NCI-H2227 (cell line): ENCODE measurements at regions not wholly inside any gene's neighbourhood (a gene's known extent, or its start where the extent isn't known, plus 50 kb on each side); places are given as distances from the start of the nearest gene placed in this dataset.

Source experiments
- DNase-seq: peaks from one replicate; lab custom pipeline; 2025; ENCODE audit not compliant: unreplicated experiment; lab: John Stamatoyannopoulos, UW

DNA sequence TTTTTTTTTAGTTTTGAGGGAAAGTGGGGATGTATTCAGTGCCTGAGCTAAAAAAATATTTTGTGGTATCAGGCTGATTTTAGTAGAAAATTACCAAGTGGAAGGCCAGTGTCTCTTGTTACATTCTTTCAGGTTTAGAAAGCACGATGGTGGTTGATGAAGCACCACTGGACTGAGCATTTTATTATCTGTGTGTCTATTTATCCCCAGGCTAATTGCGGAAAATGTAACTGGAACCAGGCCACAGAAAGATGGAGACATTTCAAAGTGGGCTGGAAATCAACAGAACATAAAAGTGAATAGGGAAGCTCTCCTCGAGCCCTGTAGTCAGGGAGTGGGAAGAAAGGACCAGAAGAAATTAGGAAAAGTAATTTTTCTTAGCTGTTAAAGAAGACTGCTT, 261.0 kb downstream of the STK31 start:
- DNase-seq: no peak

DNA sequence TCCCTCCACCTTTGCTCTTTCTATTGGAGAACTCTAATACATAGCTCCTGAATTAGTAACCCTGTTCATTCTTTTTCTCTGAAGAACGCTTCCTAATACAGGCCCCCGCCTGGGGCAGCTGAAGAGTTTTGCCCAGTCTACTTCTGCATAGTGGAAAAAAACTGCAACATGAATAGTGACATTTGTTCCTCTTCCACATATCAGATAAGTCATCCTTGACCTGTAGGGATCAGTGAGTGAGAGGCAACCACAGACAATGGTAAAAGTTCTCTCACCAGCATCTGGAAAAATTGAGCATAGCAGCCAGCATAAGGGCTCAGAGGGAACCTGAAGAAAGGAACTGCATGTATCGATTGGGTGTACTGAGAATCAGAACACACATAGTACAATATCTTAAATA, 262.0 kb downstream of the STK31 start:
- DNase-seq: no peak

- DNase-seq: no peak
Measured at GRCh38 chr7:23973264-23973663, 263.2 kb downstream of the STK31 start.

DNA sequence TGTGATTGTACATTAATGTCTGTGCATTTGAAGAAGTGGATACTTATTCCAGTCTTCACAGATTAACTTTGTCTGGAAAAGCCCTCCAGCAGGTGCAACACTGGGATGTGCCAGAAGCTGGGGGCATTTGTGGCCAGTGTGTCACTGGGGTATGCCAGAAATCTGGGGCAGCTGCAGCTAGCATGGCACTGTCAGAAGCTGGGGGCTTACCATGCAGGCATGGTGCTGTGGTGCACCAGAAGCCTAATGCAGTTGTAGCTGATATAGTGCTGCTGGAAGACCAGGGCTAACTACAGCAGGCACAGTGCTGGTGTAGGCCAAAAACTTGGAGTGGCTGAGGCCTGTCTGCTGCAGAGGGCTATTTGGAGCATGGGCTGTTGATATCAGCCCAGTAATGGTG, 270.1 kb downstream of the STK31 start:
- DNase-seq: no peak

- DNase-seq: no peak
Measured at GRCh38 chr7:23981314-23981713, 271.3 kb downstream of the STK31 start.

DNA sequence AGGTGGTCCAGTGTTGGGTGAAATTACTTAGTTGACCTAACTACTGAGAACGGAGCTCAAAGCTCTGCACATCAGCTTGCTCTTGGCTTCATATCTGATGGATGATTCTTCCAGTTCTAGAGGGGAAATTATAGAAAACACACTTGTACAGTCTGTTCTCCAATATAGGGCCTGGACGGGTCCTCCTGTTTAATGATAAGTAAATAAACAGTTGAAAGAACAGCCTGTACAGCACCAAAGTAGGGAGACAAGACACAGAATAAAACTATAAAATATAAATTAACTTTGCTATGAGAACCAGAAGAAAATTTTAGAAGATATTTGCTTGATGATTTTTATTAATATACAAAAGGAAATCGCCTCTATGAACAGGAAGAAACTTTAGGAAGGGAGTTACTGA, 271.7 kb downstream of the STK31 start:
- DNase-seq: no peak

DNA sequence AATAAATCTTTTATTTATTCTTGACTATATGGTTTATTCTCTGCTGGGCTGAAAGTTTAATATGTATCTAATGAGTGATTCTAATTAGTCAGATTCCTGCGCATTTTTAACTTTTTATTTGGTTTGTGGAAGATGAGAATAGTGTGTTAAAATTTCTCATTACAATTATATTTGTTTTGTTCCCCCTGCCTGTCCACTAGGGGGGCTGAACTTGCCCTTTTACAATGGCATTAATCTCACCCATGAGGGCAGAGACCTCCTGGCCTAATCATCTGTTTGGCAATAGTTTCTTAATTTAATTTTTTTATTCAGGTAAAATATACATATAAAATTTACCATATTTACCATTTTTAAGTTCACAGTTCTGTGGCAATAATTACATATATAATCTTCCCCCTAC, 278.5 kb upstream of the NPY start:
- no peak for DNase-seq

GRCh38 chr7:24010495-24010894, 273.5 kb upstream of the NPY start:
- no peak for DNase-seq

GRCh38 chr7:24017519-24017918, 266.5 kb upstream of the NPY start:
- DNase-seq: no peak

DNA sequence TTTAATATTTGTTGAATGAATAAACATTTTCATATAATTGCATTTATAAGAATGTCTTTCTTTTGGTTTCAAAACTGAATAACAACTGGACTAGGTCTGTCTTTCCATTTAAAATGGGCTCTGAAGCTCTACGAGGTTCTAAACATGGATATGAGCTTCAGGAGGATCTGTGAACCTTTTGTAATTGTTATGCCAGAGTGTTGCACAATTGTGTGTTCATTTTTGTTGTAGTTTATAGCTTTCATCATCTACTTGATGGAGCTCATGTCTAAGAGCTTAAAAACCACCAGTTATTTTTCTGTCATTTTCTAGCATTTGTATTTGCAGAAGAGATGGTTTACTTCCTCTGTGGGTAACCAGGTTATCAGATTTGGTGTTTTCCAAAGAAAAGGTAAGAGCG, 265.7 kb upstream of the NPY start:
- DNase-seq: no peak

- DNase-seq: no peak
Measured at GRCh38 chr7:24019841-24020240, 264.1 kb upstream of the NPY start.

DNA sequence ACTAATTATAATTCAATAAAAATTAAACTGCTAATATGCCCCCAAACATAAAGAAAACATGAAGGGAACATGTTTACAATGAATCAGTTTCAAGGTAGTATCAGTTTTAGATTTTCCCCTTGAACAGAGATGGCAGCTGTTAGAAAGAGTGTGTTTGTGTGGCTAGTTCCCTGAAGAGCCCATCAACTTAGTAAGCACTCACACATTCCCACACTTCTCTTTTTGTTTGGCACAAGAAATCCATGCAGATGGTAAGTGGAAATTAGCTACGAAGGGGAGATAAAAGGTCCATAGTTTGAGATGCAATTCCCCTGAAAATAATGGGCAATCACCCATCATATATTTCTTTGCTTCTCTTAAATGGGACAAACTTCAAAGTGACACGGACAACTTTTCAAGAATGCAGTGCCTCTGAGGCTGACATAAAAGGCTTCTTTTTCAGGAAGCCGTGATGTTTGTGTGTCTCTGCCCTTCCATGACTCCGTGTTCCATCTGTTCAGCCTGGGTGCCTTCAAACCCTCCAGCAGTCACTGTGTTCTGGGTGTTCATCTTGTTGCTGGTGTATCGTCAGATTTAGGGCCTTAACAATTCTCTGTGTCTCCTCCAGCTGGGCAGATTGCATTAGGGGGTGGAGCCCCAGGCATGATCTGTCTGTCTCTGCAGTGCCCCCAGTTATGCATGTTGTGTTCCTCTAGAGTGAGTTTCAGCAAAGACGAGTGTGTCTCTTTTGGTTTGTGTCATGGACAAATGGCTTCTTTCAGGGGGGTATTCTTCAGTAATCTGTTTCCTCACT, 259.5 kb upstream of the NPY start:
- no peak for DNase-seq

DNA sequence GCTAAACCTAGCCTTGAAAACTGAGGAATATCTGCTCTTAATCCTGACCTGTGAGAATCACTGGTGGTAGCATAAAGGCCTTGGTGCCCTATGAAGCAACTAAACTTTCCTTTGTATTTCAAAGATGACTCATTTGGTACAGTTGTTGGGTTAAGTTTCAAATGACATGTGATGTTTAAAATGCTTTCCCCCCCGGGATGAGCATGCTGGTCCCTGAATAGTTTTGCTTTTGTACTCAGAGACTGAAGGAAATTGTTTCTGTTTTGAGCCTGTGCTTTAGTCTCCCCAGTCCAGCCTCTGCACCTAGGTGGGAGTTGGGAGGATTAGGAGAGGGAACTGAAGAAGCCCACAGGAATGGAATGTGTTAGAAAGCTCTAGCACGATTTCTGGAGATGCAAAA, 258.9 kb upstream of the NPY start:
- no peak for DNase-seq

DNA sequence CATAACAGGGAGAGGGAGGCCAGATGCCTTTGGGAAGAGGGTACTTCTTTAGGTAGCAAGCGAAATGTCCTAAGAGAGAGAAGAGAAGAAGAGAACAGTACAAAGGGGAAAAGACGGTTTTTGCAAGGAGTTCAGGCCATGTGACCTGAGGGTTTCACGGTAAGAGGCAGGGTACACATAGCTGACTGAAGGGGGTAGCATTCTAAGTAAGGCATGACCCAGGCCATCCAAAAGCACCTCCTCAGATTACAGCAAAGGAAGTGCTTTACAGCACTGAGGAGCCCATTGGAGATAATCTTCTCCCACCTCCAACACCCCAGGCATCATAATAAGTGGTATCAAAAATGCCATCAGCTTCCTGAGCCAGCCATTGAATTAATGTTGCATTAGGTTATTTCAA, 258.2 kb upstream of the NPY start:
- no peak for DNase-seq

DNA sequence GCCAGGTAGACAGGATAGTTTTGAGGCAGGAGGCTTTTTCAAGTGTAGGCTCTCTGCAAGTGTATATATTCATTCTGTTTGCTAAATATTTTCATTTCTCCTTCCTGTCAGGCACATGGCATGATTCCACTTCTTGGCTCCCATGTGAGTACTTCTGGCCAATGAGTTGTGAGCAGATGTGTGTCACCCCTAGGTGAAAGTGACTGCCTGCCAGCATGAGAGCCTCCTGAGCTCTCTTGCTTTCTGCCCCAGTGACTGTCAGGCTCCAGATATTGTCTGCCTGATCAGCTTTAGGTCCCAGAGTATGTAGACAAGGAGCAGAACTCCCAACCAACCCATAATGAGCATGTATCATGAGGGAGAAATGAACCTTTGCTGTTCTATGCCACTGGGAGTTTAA, 257.6 kb upstream of the NPY start:
- DNase-seq: no peak

GRCh38 chr7:24029068-24029467, 254.9 kb upstream of the NPY start:
- no peak for DNase-seq

- DNase-seq: no peak
Measured at GRCh38 chr7:24034251-24034650, 249.7 kb upstream of the NPY start.

- no peak for DNase-seq
Measured at GRCh38 chr7:24035366-24036032, 248.5 kb upstream of the NPY start.

GRCh38 chr7:24036033-24036412, 248.0 kb upstream of the NPY start:
- DNase-seq: no peak

DNA sequence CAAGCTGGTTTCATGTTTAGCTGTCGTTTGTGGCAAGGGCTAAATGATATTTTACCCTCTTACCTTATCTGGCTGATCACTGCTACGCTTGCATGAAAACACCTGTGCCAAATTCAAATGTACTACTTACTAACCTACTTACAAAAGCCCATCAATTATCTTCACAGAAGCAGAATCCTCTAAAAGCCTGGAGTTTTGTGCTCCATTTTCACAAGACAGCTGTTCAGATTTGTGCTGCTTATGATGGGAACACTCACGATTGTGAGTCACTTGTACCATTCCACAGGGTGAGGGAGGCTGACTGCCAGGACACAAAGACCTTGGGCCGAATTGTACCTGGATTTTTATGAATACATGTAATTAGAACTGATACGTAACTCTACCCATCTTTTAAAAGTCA, 245.0 kb upstream of the NPY start:
- DNase-seq: no peak

- DNase-seq: no peak
Measured at GRCh38 chr7:24039991-24040624, 243.9 kb upstream of the NPY start.

DNA sequence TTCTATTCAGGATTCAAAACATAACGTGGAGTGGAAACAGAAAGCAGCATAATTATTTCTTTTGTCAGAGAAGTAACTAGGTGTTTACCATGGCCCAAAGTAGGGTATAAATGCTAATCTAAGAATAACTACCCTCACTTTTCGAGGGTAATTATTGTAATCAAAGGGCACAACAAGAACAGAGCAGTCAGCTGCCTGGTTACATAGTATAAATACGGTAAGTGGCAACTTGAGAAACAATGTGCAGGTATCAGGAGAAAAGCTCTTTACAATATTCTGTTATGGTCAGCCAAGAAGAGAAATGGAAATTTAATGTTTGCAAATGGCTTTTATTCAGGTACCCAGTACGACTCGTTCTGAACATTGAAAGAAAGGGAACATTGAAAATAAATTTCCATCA, 242.0 kb upstream of the NPY start:
- DNase-seq: no peak
